BLaER1 (cell line): ENCODE measurements at regions not wholly inside any gene's neighbourhood (a gene's known extent, or its start where the extent isn't known, plus 50 kb on each side); places are given as distances from the start of the nearest gene placed in this dataset.
"Not testable (repeated sequence)": the region's sequence is repeated elsewhere in the genome, so short reads cannot be mapped to it uniquely, and the experiment has no call there.

Experiments used
- H3K27ac ChIP-seq: shearing (Covaris generic); formaldehyde crosslinking; 2 replicates; pipeline ENCODE4 v1.8.1; 2022
- H3K27me3 ChIP-seq: shearing (Covaris generic); formaldehyde crosslinking; 2 replicates; pipeline ENCODE4 v1.8.1; 2022
- H3K36me3 ChIP-seq: shearing (Covaris generic); formaldehyde crosslinking; 2 replicates; pipeline ENCODE4 v1.8.1; 2022
- H3K4me1 ChIP-seq: shearing (Covaris generic); formaldehyde crosslinking; 2 replicates; pipeline ENCODE4 v1.8.1; 2022
- H3K4me2 ChIP-seq: shearing (Covaris generic); formaldehyde crosslinking; 2 replicates; pipeline ENCODE4 v1.8.1; 2022
- H3K4me3 ChIP-seq: shearing (Covaris generic); formaldehyde crosslinking; 2 replicates; pipeline ENCODE4 v1.8.1; 2022
- H3K9ac ChIP-seq: shearing (Covaris generic); formaldehyde crosslinking; 2 replicates; pipeline ENCODE4 v1.8.1; 2022
- H3K9me3 ChIP-seq: shearing (Covaris generic); formaldehyde crosslinking; 2 replicates; pipeline ENCODE4 v1.8.1; 2022
- H4K20me1 ChIP-seq: shearing (Covaris generic); formaldehyde crosslinking; 2 replicates; pipeline ENCODE4 v1.8.1; 2022
- Cebpa-rat ChIP-seq: shearing (Covaris generic); IDR thresholded peaks from 2 replicates; pipeline ENCODE4 v1.8.1; 2022

DNA sequence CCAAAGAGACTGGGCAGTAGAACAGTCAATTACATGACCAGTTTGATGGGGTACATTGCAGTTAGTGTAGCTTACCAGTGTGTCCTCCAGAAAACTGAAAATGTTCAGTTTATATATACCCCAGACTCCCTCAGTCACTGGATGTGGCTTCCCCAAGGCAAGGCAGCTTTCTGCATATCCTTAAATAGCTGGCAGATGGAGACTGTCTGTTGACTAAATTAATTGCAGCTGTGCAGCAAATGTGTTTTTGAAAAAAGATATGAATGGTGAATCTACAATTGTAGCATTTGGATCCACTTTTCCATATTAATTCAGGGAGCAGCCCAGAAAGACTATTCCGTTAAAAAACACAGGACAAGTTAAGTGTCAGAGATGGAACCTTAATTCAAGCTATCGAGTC lies 565.1 kb upstream of the CCDC179 start:
- H3K27me3 ChIP-seq: no peaks in the 10 kb centered on the region
- H3K9ac ChIP-seq: no peak overlapping the region
- no peak overlapping the region for H3K4me3 ChIP-seq
- H4K20me1 ChIP-seq: no peaks in the 10 kb centered on the region
- H3K4me2 ChIP-seq: no peak overlapping the region
- no peaks in the 10 kb centered on the region for H3K36me3 ChIP-seq
- no peak for TF ChIP-seq Cebpa-rat
- H3K27ac ChIP-seq: no peak overlapping the region
- no peaks in the 10 kb centered on the region for H3K4me1 ChIP-seq
- no peaks in the 10 kb centered on the region for H3K9me3 ChIP-seq

DNA sequence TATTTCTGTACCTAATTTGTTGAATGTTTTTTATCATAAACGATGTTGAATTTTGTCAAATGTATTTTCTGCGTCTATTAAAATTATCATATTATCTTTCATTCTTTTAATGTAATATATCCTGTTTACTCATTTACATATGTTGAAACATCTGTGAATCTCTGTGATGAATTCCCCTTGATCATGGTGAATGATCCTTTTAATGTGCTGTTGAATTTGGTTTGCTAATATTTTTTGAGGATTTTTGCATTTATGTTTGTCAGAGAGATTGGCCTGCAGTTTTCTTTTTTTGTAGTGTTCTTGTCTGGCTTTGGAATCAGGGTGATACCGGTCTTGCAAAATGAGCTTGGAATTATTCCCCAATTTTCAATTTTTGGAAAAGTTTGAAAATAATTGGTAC lies 569.3 kb upstream of the CCDC179 start:
- Histone ChIP-seq H3K4me2 (no peak overlapping the region), H3K4me1 (no peaks in the 10 kb centered on the region), H3K9ac (no peak overlapping the region), H3K27ac (no peak overlapping the region), H4K20me1 (no peaks in the 10 kb centered on the region), H3K9me3 (no peaks in the 10 kb centered on the region), H3K36me3 (no peaks in the 10 kb centered on the region), H3K4me3 (no peak overlapping the region), H3K27me3 (no peaks in the 10 kb centered on the region)
- TF ChIP-seq Cebpa-rat: no peak

DNA sequence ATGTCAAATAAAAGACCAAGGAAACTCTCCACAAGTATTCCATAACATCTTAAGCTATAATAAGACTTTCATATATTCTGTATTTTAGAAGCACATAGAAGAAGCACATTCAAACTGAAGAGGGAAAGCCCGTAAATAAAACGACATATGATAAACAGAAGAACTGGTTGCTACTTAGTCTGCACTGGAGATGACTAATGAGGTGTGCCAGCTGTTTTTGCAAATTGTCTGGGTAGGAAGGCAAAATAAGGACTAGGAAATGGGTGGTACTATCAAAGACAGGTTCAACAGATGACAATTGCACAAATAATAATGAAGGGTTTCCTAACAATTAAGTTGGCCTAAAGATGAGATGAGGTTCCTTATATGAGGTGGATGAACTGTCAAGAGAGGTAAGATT lies 593.2 kb upstream of the CCDC179 start:
- H3K36me3 ChIP-seq: no peaks in the 10 kb centered on the region
- no peak overlapping the region for H3K4me2 ChIP-seq
- H3K9ac ChIP-seq: no peak overlapping the region
- no peak overlapping the region for H3K4me3 ChIP-seq
- TF ChIP-seq Cebpa-rat: no peak
- no peaks in the 10 kb centered on the region for H3K4me1 ChIP-seq
- no peak overlapping the region for H3K27ac ChIP-seq
- no peaks in the 10 kb centered on the region for H3K9me3 ChIP-seq
- no peaks in the 10 kb centered on the region for H3K27me3 ChIP-seq
- H4K20me1 ChIP-seq: no peaks in the 10 kb centered on the region

DNA sequence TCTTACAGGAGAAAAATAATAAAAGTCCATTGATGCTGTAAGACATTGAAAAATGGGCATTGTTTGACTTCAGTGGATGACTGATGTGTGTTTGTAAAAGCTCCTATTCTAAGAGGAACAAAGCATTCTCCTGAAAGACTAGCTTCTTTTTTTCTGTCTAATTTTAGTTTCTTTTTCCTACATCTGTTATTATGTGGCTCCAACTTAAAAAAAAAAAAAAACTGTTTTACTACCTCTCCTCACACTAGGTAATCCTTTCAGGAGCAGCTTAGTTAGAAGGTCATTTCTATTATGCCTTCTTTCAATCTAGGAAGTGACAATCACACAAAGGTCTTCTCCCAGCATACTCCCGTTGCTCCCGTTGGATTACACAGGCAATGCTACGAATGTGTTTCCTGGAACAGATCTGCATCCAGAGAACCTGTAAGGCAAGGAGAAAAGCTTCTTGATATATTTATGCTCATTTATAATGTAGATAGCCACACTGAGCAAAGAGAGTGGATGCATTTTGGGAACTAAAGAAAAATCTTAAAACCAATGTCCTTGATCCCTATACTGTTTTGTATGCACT lies 595.1 kb upstream of the CCDC179 start:
- H3K9me3 ChIP-seq: no peaks in the 10 kb centered on the region
- H3K4me3 ChIP-seq: no peak overlapping the region
- H3K27me3 ChIP-seq: no peaks in the 10 kb centered on the region
- H3K4me1 ChIP-seq: no peaks in the 10 kb centered on the region
- TF ChIP-seq Cebpa-rat: no peak
- no peaks in the 10 kb centered on the region for H4K20me1 ChIP-seq
- H3K27ac ChIP-seq: no peak overlapping the region
- H3K4me2 ChIP-seq: no peak overlapping the region
- H3K9ac ChIP-seq: no peak overlapping the region
- no peaks in the 10 kb centered on the region for H3K36me3 ChIP-seq

- Histone ChIP-seq H3K27ac (no peak overlapping the region), H3K4me2 (no peak overlapping the region), H4K20me1 (no peaks in the 10 kb centered on the region), H3K36me3 (no peaks in the 10 kb centered on the region), H3K9ac (no peak overlapping the region), H3K9me3 (no peaks in the 10 kb centered on the region), H3K4me1 (no peaks in the 10 kb centered on the region), H3K27me3 (no peaks in the 10 kb centered on the region), H3K4me3 (no peak overlapping the region)
- TF ChIP-seq Cebpa-rat: no peak
Measured at GRCh38 chr11:23457641-23458040, 597.4 kb upstream of the CCDC179 start.

DNA sequence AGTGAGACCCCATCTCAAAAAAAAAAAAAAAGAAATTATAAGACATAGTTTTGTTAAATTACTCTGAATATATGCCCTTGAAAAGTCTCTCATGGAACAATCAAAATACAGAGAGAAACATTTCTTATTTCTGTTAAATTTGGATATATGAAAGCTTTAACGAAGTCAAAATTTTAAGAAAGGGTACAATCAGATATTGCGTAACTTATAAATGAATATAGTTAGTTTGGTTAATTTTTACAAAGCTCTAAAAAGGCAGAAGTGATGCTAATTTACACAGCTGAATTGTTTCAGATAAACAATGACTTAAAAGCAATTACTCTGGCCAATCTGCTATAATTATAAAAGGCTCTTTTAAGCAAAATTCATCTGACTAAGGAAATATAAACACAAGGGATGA lies 611.6 kb upstream of the CCDC179 start:
- no peaks in the 10 kb centered on the region for H3K9me3 ChIP-seq
- no peak overlapping the region for H3K4me3 ChIP-seq
- H3K36me3 ChIP-seq: no peaks in the 10 kb centered on the region
- TF ChIP-seq Cebpa-rat: peak; percentile 39; the same call in 1 of the 2 replicates
- H4K20me1 ChIP-seq: no peaks in the 10 kb centered on the region
- no peak overlapping the region for H3K9ac ChIP-seq
- no peak overlapping the region for H3K27ac ChIP-seq
- no peaks in the 10 kb centered on the region for H3K27me3 ChIP-seq
- no peaks in the 10 kb centered on the region for H3K4me1 ChIP-seq
- no peak overlapping the region for H3K4me2 ChIP-seq

DNA sequence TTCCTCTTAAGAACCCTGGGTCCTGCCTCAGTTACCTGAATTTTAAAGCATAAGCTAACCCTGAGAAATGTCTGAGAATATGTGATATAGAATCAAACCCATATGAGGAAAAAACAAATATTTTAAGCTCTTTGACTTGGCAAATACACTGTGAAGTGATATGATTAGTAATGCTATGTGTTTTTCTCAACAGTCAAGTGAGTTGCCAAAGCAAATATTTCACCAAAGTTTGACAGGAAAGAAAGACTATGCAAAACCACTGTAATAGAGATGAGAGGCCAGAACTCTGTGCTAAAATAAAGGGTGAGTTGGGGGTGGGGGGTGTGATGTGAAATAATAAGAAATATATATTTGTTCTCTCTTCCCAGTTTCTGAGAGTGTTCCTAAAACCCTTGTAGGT lies 613.5 kb upstream of the CCDC179 start:
- Histone ChIP-seq H3K9me3 (no peaks in the 10 kb centered on the region), H3K4me1 (no peaks in the 10 kb centered on the region), H3K4me2 (no peak overlapping the region), H3K36me3 (no peaks in the 10 kb centered on the region), H4K20me1 (no peaks in the 10 kb centered on the region), H3K9ac (no peak overlapping the region), H3K27ac (no peak overlapping the region), H3K27me3 (no peaks in the 10 kb centered on the region), H3K4me3 (no peak overlapping the region)
- no peak for TF ChIP-seq Cebpa-rat

GRCh38 chr11:23480736-23481135 lies 620.5 kb upstream of the CCDC179 start:
- Histone ChIP-seq H3K9ac (no peak overlapping the region), H3K4me1 (no peaks in the 10 kb centered on the region), H4K20me1 (no peaks in the 10 kb centered on the region), H3K27me3 (no peaks in the 10 kb centered on the region), H3K36me3 (no peaks in the 10 kb centered on the region), H3K27ac (no peak overlapping the region), H3K4me2 (no peak overlapping the region), H3K9me3 (no peaks in the 10 kb centered on the region), H3K4me3 (no peak overlapping the region)
- TF ChIP-seq Cebpa-rat: no peak

DNA sequence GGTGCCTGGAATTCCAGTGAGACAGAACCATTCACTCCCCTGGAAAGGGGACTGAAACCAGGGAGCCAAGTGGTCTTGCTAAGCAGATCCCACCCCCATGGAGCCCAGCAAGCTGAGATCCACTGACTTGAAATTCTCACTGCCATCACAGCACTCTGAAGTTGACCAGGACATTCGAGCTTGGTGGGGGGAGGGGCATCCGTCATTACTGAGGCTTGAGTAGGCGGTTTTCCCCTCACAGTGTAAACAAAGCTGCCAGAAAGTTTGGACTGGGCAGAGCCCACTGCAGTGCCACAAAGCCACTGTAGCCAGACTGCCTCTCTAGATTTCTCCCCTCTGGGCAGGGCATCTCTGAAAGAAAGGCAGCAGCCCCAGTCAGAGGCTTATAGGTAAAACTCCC lies 623.9 kb upstream of the CCDC179 start:
- H3K9me3 ChIP-seq, H4K20me1 ChIP-seq, H3K4me3 ChIP-seq, H3K27me3 ChIP-seq, H3K4me2 ChIP-seq, H3K4me1 ChIP-seq, H3K27ac ChIP-seq, H3K36me3 ChIP-seq, H3K9ac ChIP-seq: not testable (repeated sequence)

DNA sequence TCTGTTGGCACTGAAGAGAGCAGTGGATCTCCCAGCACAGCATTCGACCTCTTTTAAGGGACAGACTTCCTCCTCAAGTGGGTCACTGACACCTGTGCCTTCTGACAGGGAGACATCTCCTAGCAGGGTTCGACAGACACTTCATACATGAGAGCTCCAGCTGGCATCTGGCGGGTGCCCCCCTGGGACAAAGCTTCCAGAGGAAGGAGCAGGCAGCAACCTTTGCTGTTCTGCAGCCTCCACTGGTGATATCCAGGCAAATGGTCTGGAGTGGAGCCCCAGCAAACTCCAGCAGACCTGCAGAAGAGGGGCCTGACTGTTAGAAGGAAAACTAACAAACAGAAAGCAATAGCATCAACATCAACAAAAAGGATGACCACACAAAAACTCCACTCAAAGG lies 624.3 kb upstream of the CCDC179 start:
- H3K36me3 ChIP-seq, H3K27me3 ChIP-seq, H3K4me1 ChIP-seq, H4K20me1 ChIP-seq, H3K4me2 ChIP-seq, H3K9me3 ChIP-seq, H3K27ac ChIP-seq, H3K4me3 ChIP-seq, H3K9ac ChIP-seq: not testable (repeated sequence)

DNA sequence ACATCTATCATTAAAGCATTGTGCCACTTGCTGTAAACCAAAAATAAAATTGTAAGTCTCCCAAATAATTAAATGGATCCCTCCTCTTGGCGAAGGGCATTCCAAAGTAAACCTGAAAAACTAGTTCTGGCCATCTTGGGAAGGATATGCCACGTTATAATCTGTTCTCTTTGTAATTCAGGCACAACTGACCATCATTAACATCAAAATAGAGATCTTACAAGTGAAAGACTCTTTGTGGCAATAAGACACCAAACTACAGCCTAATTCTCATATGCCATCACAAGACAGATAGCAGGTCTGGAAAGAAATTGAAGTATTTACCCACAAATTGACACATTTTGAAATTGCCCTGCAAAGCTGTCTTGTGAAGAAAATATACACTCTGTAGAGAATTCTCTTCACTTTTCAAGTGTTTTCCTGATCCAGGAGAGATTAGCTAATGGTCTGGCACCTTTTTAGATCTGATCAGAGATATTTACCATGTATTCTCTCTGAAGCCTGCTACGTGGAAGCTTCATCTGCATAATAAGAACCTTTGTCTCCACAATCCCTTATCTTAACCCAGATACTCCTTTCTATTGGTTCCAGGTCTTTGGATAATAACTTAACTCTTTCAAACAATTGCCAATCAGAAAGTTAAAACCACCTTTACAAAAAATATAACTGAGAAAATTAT lies 630.4 kb upstream of the CCDC179 start:
- Histone ChIP-seq H3K9me3 (no peaks in the 10 kb centered on the region), H3K4me1 (no peaks in the 10 kb centered on the region), H3K9ac (no peak overlapping the region), H3K27ac (no peak overlapping the region), H3K27me3 (no peaks in the 10 kb centered on the region), H3K4me3 (no peak overlapping the region), H4K20me1 (no peaks in the 10 kb centered on the region), H3K4me2 (no peak overlapping the region), H3K36me3 (no peaks in the 10 kb centered on the region)
- no peak for TF ChIP-seq Cebpa-rat
